ENCODE measurements at regions not wholly inside any gene's neighbourhood (a gene's known extent, or its start where the extent isn't known, plus 50 kb on each side); places are given as distances from the start of the nearest gene placed in this dataset.

- DNase-seq (ENCODE audit: low spot score) = no peak
Observed at GRCh38 chr21:38556390-38556789, 58.1 kb upstream of the ERG start.

GRCh38 chr21:38561205-38561604, 62.9 kb upstream of the ERG start:
- no peak for DNase-seq (ENCODE audit: low spot score)

GRCh38 chr21:38561613-38562581, 63.6 kb upstream of the ERG start:
- DNase-seq (ENCODE audit: low spot score) = no peak

GRCh38 chr21:38567335-38567969, 69.2 kb upstream of the ERG start:
- no peak for DNase-seq (ENCODE audit: low spot score)

GRCh38 chr21:38567970-38568360, 69.7 kb upstream of the ERG start:
- no peak for DNase-seq (ENCODE audit: low spot score)

GRCh38 chr21:38569733-38570132, 71.5 kb upstream of the ERG start:
- DNase-seq (ENCODE audit: low spot score) = no peak

GRCh38 chr21:38570596-38570995, 72.3 kb upstream of the ERG start:
- no peak for DNase-seq (ENCODE audit: low spot score)

GRCh38 chr21:38574895-38575575, 76.8 kb upstream of the ERG start:
- DNase-seq (ENCODE audit: low spot score) = no peak

GRCh38 chr21:38577887-38578286, 79.6 kb upstream of the ERG start:
- DNase-seq (ENCODE audit: low spot score) = no peak

GRCh38 chr21:38590449-38591217, 92.4 kb upstream of the ERG start:
- no peak for DNase-seq (ENCODE audit: low spot score)

- no peak for DNase-seq (ENCODE audit: low spot score)
Observed at GRCh38 chr21:38591218-38591537, 92.9 kb upstream of the ERG start.

GRCh38 chr21:38596264-38597042, 98.2 kb upstream of the ERG start:
- no peak for DNase-seq (ENCODE audit: low spot score)

- no peak for DNase-seq (ENCODE audit: low spot score)
Observed at GRCh38 chr21:38597421-38597820, 99.1 kb upstream of the ERG start.

GRCh38 chr21:38598413-38598812, 100.1 kb upstream of the ERG start:
- no peak for DNase-seq (ENCODE audit: low spot score)

GRCh38 chr21:38599381-38599975, 101.2 kb upstream of the ERG start:
- DNase-seq (ENCODE audit: low spot score) = no peak

GRCh38 chr21:38600106-38600505, 101.8 kb upstream of the ERG start:
- DNase-seq (ENCODE audit: low spot score) = no peak

- DNase-seq (ENCODE audit: low spot score) = no peak
Observed at GRCh38 chr21:38605236-38605635, 107.0 kb upstream of the ERG start.

- DNase-seq (ENCODE audit: low spot score) = no peak
Observed at GRCh38 chr21:38609580-38609979, 111.3 kb upstream of the ERG start.

- DNase-seq (ENCODE audit: low spot score) = no peak
Observed at GRCh38 chr21:38610623-38611251, 112.5 kb upstream of the ERG start.

GRCh38 chr21:38611277-38611676, 113.0 kb upstream of the ERG start:
- DNase-seq (ENCODE audit: low spot score) = no peak

All from ureter (tissue), 1 donor.